GM20000 (cell line): ENCODE measurements at regions not wholly inside any gene's neighbourhood (a gene's known extent, or its start where the extent isn't known, plus 50 kb on each side); places are given as distances from the start of the nearest gene placed in this dataset.

ENCODE experiments used
- DNase-seq: peaks from one replicate; pipeline ENCODE4 v3.0.0; 2012; ENCODE audit warnings: low spot score
- TF ChIP-seq, protein P1 (sequence below): IDR thresholded peaks from 2 replicates; pipeline ENCODE4 v1.5.1; 2012; ENCODE audit warnings: mild to moderate bottlenecking, control low read depth; ENCODE audit errors: extremely low read depth, missing control alignments

DNA sequence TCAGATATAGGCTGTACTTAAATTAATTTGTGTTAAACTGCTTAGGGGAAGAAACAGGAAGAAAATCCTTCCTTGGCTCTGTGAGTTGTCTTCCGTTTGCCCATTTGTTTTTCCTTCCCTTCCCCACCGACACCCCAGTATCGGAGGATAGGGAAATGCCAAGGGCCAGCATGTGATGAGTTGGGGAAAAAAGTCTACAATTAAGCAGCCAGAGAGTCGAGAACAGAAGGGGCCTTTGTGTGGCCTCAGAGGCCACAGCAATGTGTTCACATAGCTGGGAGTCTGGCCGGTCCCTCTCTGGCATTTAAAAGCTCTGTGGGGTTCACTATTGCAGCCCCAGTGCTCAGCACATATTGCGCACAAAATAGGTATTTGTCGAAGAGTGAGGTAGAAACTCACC lies 489.3 kb downstream of the MATN1 start:
- TF ChIP-seq, protein P1, sequence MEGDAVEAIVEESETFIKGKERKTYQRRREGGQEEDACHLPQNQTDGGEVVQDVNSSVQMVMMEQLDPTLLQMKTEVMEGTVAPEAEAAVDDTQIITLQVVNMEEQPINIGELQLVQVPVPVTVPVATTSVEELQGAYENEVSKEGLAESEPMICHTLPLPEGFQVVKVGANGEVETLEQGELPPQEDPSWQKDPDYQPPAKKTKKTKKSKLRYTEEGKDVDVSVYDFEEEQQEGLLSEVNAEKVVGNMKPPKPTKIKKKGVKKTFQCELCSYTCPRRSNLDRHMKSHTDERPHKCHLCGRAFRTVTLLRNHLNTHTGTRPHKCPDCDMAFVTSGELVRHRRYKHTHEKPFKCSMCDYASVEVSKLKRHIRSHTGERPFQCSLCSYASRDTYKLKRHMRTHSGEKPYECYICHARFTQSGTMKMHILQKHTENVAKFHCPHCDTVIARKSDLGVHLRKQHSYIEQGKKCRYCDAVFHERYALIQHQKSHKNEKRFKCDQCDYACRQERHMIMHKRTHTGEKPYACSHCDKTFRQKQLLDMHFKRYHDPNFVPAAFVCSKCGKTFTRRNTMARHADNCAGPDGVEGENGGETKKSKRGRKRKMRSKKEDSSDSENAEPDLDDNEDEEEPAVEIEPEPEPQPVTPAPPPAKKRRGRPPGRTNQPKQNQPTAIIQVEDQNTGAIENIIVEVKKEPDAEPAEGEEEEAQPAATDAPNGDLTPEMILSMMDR: no peak
- DNase-seq: no peak

- TF ChIP-seq, protein P1: peak; percentile 54
- DNase-seq: peak; percentile 45
Measured at GRCh38 chr1:30232288-30232899, 491.0 kb downstream of the MATN1 start.

GRCh38 chr1:30229960-30230359 lies 493.4 kb downstream of the MATN1 start:
- DNase-seq: no peak
- TF ChIP-seq, protein P1: no peak

GRCh38 chr1:30229557-30229956 lies 493.8 kb downstream of the MATN1 start:
- no peak for DNase-seq
- TF ChIP-seq, protein P1: no peak

DNA sequence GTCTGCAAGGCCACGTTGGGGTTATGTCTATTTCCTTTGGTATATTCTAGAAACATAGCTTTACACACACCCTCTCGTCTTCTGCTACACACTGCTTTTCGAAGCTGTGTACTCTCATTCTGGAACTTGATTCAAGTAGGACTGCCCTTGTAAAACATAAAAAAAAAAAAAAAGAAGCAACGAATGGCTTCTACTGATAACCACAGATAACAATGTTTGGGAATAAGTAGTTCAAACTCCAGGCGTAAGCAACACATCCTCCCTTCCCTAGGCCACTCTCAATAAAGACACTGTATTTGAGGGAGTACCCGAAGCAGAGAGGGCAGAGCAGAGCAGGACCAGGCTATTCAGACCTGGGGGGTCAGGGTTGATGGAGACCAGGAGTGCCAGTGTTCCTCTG lies 496.7 kb downstream of the MATN1 start:
- TF ChIP-seq, protein P1: no peak
- DNase-seq: no peak

- DNase-seq: no peak
- TF ChIP-seq, protein P1: no peak
Measured at GRCh38 chr1:30225357-30225756, 498.0 kb downstream of the MATN1 start.

DNA sequence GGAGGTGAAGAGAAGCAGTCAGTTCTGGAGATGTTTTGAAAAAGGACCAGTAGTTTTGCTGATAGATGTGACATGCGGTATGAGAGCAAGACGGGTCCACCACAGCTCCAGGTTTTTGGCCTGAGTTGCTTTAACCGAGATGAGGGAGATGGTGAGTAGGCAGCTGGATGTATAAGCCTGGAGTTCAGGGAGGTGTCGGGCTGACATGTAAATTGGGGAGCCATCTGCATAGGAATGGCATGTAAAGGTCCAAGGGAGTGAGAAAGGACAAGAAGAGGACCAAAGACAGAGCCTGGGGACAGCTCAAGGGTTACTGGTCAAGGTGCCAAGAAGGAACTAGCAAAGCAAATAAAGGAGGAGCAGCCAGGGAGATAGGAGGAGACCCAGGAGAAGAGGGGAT lies 503.7 kb downstream of the MATN1 start:
- no peak for DNase-seq
- TF ChIP-seq, protein P1: no peak
